Mesenchymal stem cell (in vitro differentiated cells and primary cell): ENCODE measurements at regions not wholly inside any gene's neighbourhood (a gene's known extent, or its start where the extent isn't known, plus 50 kb on each side); places are given as distances from the start of the nearest gene placed in this dataset.

ENCODE experiments used
- DNase-seq: peaks from one replicate; pipeline ENCODE4 v3.0.0-alpha.2; 2013
- H2AFZ ChIP-seq: one replicate; pipeline ENCODE4 v1.6.1; 2013; ENCODE audit warnings: low read depth, mild to moderate bottlenecking, control low read depth, inconsistent platforms, low read length, moderate library complexity
- H2AK5ac ChIP-seq: 2 replicates; pipeline ENCODE4 v1.6.1; 2013; ENCODE audit warnings: low read length, moderate library complexity, mild to moderate bottlenecking, inconsistent platforms; ENCODE audit not compliant: severe bottlenecking
- H2BK120ac ChIP-seq: one replicate; pipeline ENCODE4 v1.6.1; 2013; ENCODE audit warnings: low read depth, mild to moderate bottlenecking, inconsistent platforms, low read length, moderate library complexity
- H2BK12ac ChIP-seq, 2 experiments: one replicate each; pipeline ENCODE4 v1.6.1; 2013; ENCODE audit warnings: inconsistent platforms in 2 of 2, low read length in 2 of 2, mild to moderate bottlenecking in 2 of 2, moderate library complexity in 2 of 2, control low read depth in 1 of 2
- H2BK15ac ChIP-seq: one replicate; pipeline ENCODE4 v1.6.1; 2013; ENCODE audit warnings: mild to moderate bottlenecking, low read depth, inconsistent platforms; ENCODE audit not compliant: poor library complexity, severe bottlenecking
- H2BK5ac ChIP-seq: 2 replicates; pipeline ENCODE4 v1.6.1; 2013; ENCODE audit warnings: low read depth, mild to moderate bottlenecking, low read length, control low read depth, inconsistent platforms; ENCODE audit not compliant: poor library complexity, severe bottlenecking
- H3K14ac ChIP-seq, 2 experiments: one replicate each; pipeline ENCODE4 v1.6.1; 2013; ENCODE audit warnings: inconsistent platforms in 2 of 2, low read length in 2 of 2, control low read depth in 1 of 2, mild to moderate bottlenecking in 1 of 2, moderate library complexity in 1 of 2
- H3K18ac ChIP-seq, 2 experiments: one replicate each; pipeline ENCODE4 v1.6.1; 2013; ENCODE audit warnings: inconsistent platforms in 2 of 2, low read length in 2 of 2, control low read depth in 1 of 2, low read depth in 1 of 2, mild to moderate bottlenecking in 1 of 2
- H3K23ac ChIP-seq, 2 experiments: one replicate each; pipeline ENCODE4 v1.6.1; 2013; ENCODE audit warnings: inconsistent platforms in 2 of 2, low read length in 2 of 2, mild to moderate bottlenecking in 2 of 2, moderate library complexity in 2 of 2, control low read depth in 1 of 2
- H3K27ac ChIP-seq: 2 replicates; pipeline ENCODE4 v1.5.1; 2013; ENCODE audit warnings: mild to moderate bottlenecking, moderate library complexity, low read length, control low read depth, inconsistent platforms; ENCODE audit not compliant: poor library complexity, severe bottlenecking
- H3K27me3 ChIP-seq, 2 experiments: 2 replicates each; pipeline versions ENCODE4 v1.6.1 to v1.7.0; 2013; ENCODE audit warnings: low read length in 2 of 2, mild to moderate bottlenecking in 2 of 2, moderate library complexity in 2 of 2, control low read depth in 1 of 2, inconsistent platforms in 1 of 2; ENCODE audit not compliant: control insufficient read depth in 1 of 2, insufficient read depth in 1 of 2
- H3K36me3 ChIP-seq, 2 experiments: 2 replicates each; pipeline versions ENCODE4 v1.6.1 to v1.7.0; 2013; ENCODE audit warnings: low read length in 2 of 2, control low read depth in 1 of 2, inconsistent platforms in 1 of 2, low read depth in 1 of 2, mild to moderate bottlenecking in 1 of 2; ENCODE audit not compliant: insufficient read depth in 2 of 2, control insufficient read depth in 1 of 2
- H3K4ac ChIP-seq, 2 experiments: one replicate each; pipeline ENCODE4 v1.6.1; 2013; ENCODE audit warnings: inconsistent platforms in 2 of 2, low read length in 2 of 2, mild to moderate bottlenecking in 2 of 2, moderate library complexity in 2 of 2, control low read depth in 1 of 2, low read depth in 1 of 2
- H3K4me1 ChIP-seq: 2 replicates; pipeline ENCODE4 v1.6.1; 2013; ENCODE audit warnings: low read depth, low read length, control low read depth; ENCODE audit not compliant: control insufficient read depth, insufficient read depth
- H3K4me2 ChIP-seq: 2 replicates; pipeline ENCODE4 v1.6.1; 2013; ENCODE audit warnings: low read length, mild to moderate bottlenecking, inconsistent platforms; ENCODE audit not compliant: poor library complexity, severe bottlenecking
- H3K4me3 ChIP-seq, 2 experiments: 2 replicates each; pipeline versions ENCODE4 v1.5.1 to v1.7.0; 2013; ENCODE audit warnings: low read length in 2 of 2, mild to moderate bottlenecking in 2 of 2, control low read depth in 1 of 2, low read depth in 1 of 2; ENCODE audit not compliant: insufficient read depth in 1 of 2
- H3K79me1 ChIP-seq: replicated peaks from 2 replicates; pipeline ENCODE4 v1.6.1; 2013; ENCODE audit warnings: mild to moderate bottlenecking, control low read depth, low read length, inconsistent platforms; ENCODE audit not compliant: poor library complexity, severe bottlenecking
- H3K9ac ChIP-seq: 2 replicates; pipeline ENCODE4 v1.7.0; 2013; ENCODE audit warnings: mild to moderate bottlenecking, low read length, moderate library complexity
- H3K9me3 ChIP-seq: 2 replicates; pipeline ENCODE4 v1.7.0; 2013; ENCODE audit warnings: mild to moderate bottlenecking, low read length; ENCODE audit not compliant: control insufficient read depth
- H4K8ac ChIP-seq: one replicate; pipeline ENCODE4 v1.6.1; 2013; ENCODE audit warnings: inconsistent platforms, mild to moderate bottlenecking, low read length, moderate library complexity
- H4K91ac ChIP-seq: one replicate; pipeline ENCODE4 v1.6.1; 2013; ENCODE audit warnings: mild to moderate bottlenecking, low read length, inconsistent platforms
- WGBS: methylation state at CpG from one replicate; pipeline ENCODE4 v1.1.7; 2013; ENCODE audit warnings: mixed read lengths; 5-methylcytosine and 5-hydroxymethylcytosine counted together

GRCh38 chr14:54211551-54212308 is 185.1 kb upstream of the CDKN3 start:
- Histone ChIP-seq H2BK15ac (no peak overlapping the region), H3K79me1 (no peaks in the 10 kb centered on the region), H3K4ac (no peak overlapping the region), H3K36me3 (no peaks in the 10 kb centered on the region), H3K27ac (peak overlapping the region; percentile 81), H4K8ac (no peak overlapping the region), H2AFZ (no peak overlapping the region), H2BK12ac (no peak overlapping the region), H2BK120ac (no peak overlapping the region), H3K9me3 (peaks cover 7% of the 10 kb centered on the region), H4K91ac (no peak overlapping the region), H3K23ac (no peak overlapping the region), H2BK5ac (no peak overlapping the region), H3K27me3 (no peaks in the 10 kb centered on the region), H3K18ac (no peak overlapping the region), H3K4me2 (no peak overlapping the region), H3K14ac (no peak overlapping the region), H3K4me3 (peak overlapping the region in 1 of 2 experiments; percentile 34), H3K4me1 (peaks cover 5% of the 10 kb centered on the region), H2AK5ac (peak overlapping the region; percentile 66), H3K9ac (peak overlapping the region; percentile 90)
- peak; percentile 81 for DNase-seq
- WGBS = 41% methylated on average over 4 of the region's 5 CpGs

DNA sequence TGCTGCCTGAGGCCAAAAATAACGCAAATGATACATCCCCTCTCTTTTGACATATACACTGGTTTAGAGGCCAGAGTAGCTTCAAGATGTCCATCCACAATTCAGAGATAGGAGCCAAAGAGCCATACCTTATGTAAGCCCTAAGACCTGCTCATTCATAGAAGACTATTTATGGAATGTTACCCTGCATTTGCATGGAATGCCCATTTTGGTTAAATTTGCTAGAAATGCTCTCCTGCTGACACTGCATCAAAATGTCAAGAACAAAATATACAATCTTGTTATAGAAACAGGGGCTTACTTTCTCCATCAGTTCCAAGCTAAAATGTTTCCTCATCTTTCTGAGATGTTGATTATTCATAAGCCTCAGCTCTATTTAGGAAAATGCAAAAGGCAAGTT is 183.3 kb upstream of the CDKN3 start:
- H3K4me3 ChIP-seq = no peak overlapping the region
- H3K4me2 ChIP-seq = no peak overlapping the region
- no peak overlapping the region for H3K23ac ChIP-seq
- H3K36me3 ChIP-seq = no peaks in the 10 kb centered on the region
- no peak overlapping the region for H3K4ac ChIP-seq
- no peak overlapping the region for H2BK120ac ChIP-seq
- no peak overlapping the region for H2BK15ac ChIP-seq
- H3K9me3 ChIP-seq = peaks cover 7% of the 10 kb centered on the region
- H4K8ac ChIP-seq = no peak overlapping the region
- H3K27ac ChIP-seq = no peak overlapping the region
- WGBS = 100% methylated on average over 1 of the region's 1 CpG
- peak overlapping the region; percentile 96 for H2AK5ac ChIP-seq
- no peaks in the 10 kb centered on the region for H3K79me1 ChIP-seq
- H2AFZ ChIP-seq = no peak overlapping the region
- no peak overlapping the region for H3K18ac ChIP-seq
- no peak overlapping the region for H4K91ac ChIP-seq
- H3K14ac ChIP-seq = no peak overlapping the region
- no peaks in the 10 kb centered on the region for H3K27me3 ChIP-seq
- H3K9ac ChIP-seq = no peak overlapping the region
- peaks cover 2% of the 10 kb centered on the region for H3K4me1 ChIP-seq
- H2BK12ac ChIP-seq = no peak overlapping the region
- H2BK5ac ChIP-seq = no peak overlapping the region
- no peak for DNase-seq

GRCh38 chr14:54216827-54217226 is 180.0 kb upstream of the CDKN3 start:
- H2BK120ac ChIP-seq = no peak overlapping the region
- no peak overlapping the region for H4K8ac ChIP-seq
- no peak for DNase-seq
- no peaks in the 10 kb centered on the region for H3K36me3 ChIP-seq
- H3K27me3 ChIP-seq = peaks cover 0 to 3% of the 10 kb centered on the region in 2 experiments
- H3K4ac ChIP-seq = no peak overlapping the region
- H3K4me1 ChIP-seq = peaks cover 12% of the 10 kb centered on the region
- no peak overlapping the region for H2AK5ac ChIP-seq
- H3K18ac ChIP-seq = no peak overlapping the region
- no peak overlapping the region for H3K27ac ChIP-seq
- H2AFZ ChIP-seq = no peak overlapping the region
- H3K9ac ChIP-seq = no peak overlapping the region
- WGBS = 100% methylated on average over 1 of the region's 3 CpGs
- no peaks in the 10 kb centered on the region for H3K79me1 ChIP-seq
- no peak overlapping the region for H2BK5ac ChIP-seq
- H3K14ac ChIP-seq = no peak overlapping the region
- H3K9me3 ChIP-seq = peaks cover 7% of the 10 kb centered on the region
- H4K91ac ChIP-seq = no peak overlapping the region
- H3K4me2 ChIP-seq = no peak overlapping the region
- H2BK15ac ChIP-seq = no peak overlapping the region
- no peak overlapping the region for H2BK12ac ChIP-seq
- no peak overlapping the region for H3K23ac ChIP-seq
- no peak overlapping the region for H3K4me3 ChIP-seq

GRCh38 chr14:54219261-54220070 is 177.3 kb upstream of the CDKN3 start:
- H3K4me3 ChIP-seq = peak overlapping the region in 1 of 2 experiments; percentile 67
- H3K9me3 ChIP-seq = no peaks in the 10 kb centered on the region
- no peak overlapping the region for H3K18ac ChIP-seq
- 51% methylated on average over 31 of the region's 35 CpGs for WGBS
- no peak overlapping the region for H2BK120ac ChIP-seq
- no peak for DNase-seq
- H3K4ac ChIP-seq = no peak overlapping the region
- no peak overlapping the region for H3K14ac ChIP-seq
- H3K27ac ChIP-seq = no peak overlapping the region
- H3K9ac ChIP-seq = peak overlapping the region; percentile 57
- peaks cover 10% of the 10 kb centered on the region for H3K4me1 ChIP-seq
- H3K23ac ChIP-seq = no peak overlapping the region
- H2AK5ac ChIP-seq = no peak overlapping the region
- no peak overlapping the region for H4K91ac ChIP-seq
- no peaks in the 10 kb centered on the region for H3K79me1 ChIP-seq
- no peak overlapping the region for H2AFZ ChIP-seq
- peaks cover 0 to 7% of the 10 kb centered on the region in 2 experiments for H3K27me3 ChIP-seq
- H2BK12ac ChIP-seq = no peak overlapping the region
- H2BK5ac ChIP-seq = no peak overlapping the region
- no peak overlapping the region for H2BK15ac ChIP-seq
- H3K4me2 ChIP-seq = peak overlapping the region; percentile 72
- H4K8ac ChIP-seq = peak overlapping the region; percentile 76
- no peaks in the 10 kb centered on the region for H3K36me3 ChIP-seq
